K562 (cell line): ENCODE measurements at regions not wholly inside any gene's neighbourhood (a gene's known extent, or its start where the extent isn't known, plus 50 kb on each side); places are given as distances from the start of the nearest gene placed in this dataset.

Experiments
- BHLHE40 ChIP-seq: IDR thresholded peaks from 2 replicates; pipeline ENCODE4 v1.6.1; 2011; ENCODE audit warnings: low read length, improper control_type of control experiment
- C11orf30 ChIP-seq: fragments of 450-650 bp; IDR thresholded peaks from 2 replicates; pipeline ENCODE4 v1.6.1; 2016; ENCODE audit warnings: low read depth, mild to moderate bottlenecking
- DNMT1 ChIP-seq: fragments of 450-650 bp; IDR thresholded peaks from 2 replicates; pipeline ENCODE4 v1.6.1; 2016; ENCODE audit warnings: antibody characterized with exemption, mild to moderate bottlenecking
- EP400 ChIP-seq: fragments of 450-650 bp; IDR thresholded peaks from 2 replicates; pipeline ENCODE4 v1.6.1; 2017; ENCODE audit warnings: antibody characterized with exemption, mild to moderate bottlenecking, moderate library complexity
- ESRRA ChIP-seq: fragments of 450-650 bp; IDR thresholded peaks from 2 replicates; pipeline ENCODE4 v1.6.1; 2014; ENCODE audit warnings: low read depth, mild to moderate bottlenecking, moderate library complexity, borderline replicate concordance
- FOXJ3 ChIP-seq: sonication (generic); formaldehyde crosslinking; IDR thresholded peaks from 2 replicates; pipeline ENCODE4 v1.4.0; 2020; ENCODE audit warnings: mild to moderate bottlenecking, missing genetic modification reagents
- GABPB2 ChIP-seq: fragments of 250-450 bp; sonication (Bioruptor Pico); conservative IDR thresholded peaks from 2 replicates; pipeline ENCODE4 v1.5.1; 2021; ENCODE audit warnings: mild to moderate bottlenecking
- KLF10 ChIP-seq: fragments of 250-450 bp; sonication (Bioruptor Pico); IDR thresholded peaks from 2 replicates; pipeline ENCODE4 v1.6.1; 2021; ENCODE audit warnings: matching md5 sums
- NFIX ChIP-seq: fragments of 250-450 bp; sonication (Bioruptor Pico); IDR thresholded peaks from 2 replicates; pipeline ENCODE4 v1.4.0; 2020; ENCODE audit warnings: low read depth, mild to moderate bottlenecking, moderate library complexity
- PHB ChIP-seq: fragments of 250-450 bp; sonication (Bioruptor Pico); IDR thresholded peaks from 2 replicates; pipeline ENCODE4 v1.5.0; 2021
- PHF21A ChIP-seq: fragments of 450-650 bp; IDR thresholded peaks from 2 replicates; pipeline ENCODE4 v1.6.1; 2017; ENCODE audit warnings: low read depth, borderline replicate concordance
- RBFOX2 ChIP-seq: fragments of 200-400 bp; formaldehyde crosslinking; IDR thresholded peaks from 2 replicates; pipeline ENCODE4 v1.6.1; 2017; ENCODE audit warnings: low read depth, mild to moderate bottlenecking, low read length, moderate library complexity
- SIN3B ChIP-seq: fragments of 450-650 bp; IDR thresholded peaks from 2 replicates; pipeline ENCODE4 v1.6.1; 2017; ENCODE audit warnings: low read depth, mild to moderate bottlenecking, moderate library complexity
- SMARCC2 ChIP-seq: fragments of 450-650 bp; IDR thresholded peaks from 2 replicates; pipeline ENCODE4 v1.6.1; 2017; ENCODE audit warnings: antibody characterized with exemption, moderate library complexity, mild to moderate bottlenecking, low read depth
- TGIF2 ChIP-seq: sonication (generic); formaldehyde crosslinking; IDR thresholded peaks from 2 replicates; pipeline ENCODE4 v1.8.1; 2022; ENCODE audit warnings: mild to moderate bottlenecking, missing genetic modification reagents, moderate library complexity
- ZBTB7A ChIP-seq: IDR thresholded peaks from 2 replicates; pipeline ENCODE4 v1.6.1; 2011; ENCODE audit warnings: low read depth, mild to moderate bottlenecking, low read length, moderate library complexity, borderline replicate concordance; ENCODE audit not compliant: control insufficient read depth
- ZNF282 ChIP-seq: sonication (generic); formaldehyde crosslinking; IDR thresholded peaks from 2 replicates; pipeline ENCODE4 v1.8.1; 2023; ENCODE audit warnings: missing genetic modification reagents
- ZNF316 ChIP-seq: fragments of 450-650 bp; IDR thresholded peaks from 2 replicates; pipeline ENCODE4 v1.6.1; 2016
- TF ChIP-seq, protein P1 (sequence below), 3 experiments: fragments of 200-800 bp in 1 of 3; fragments of 250-450 bp in 1 of 3; fragments of 450-650 bp in 1 of 3; sonication (Bioruptor Pico) in 1 of 3; sonication (Bioruptor generic) in 1 of 3; formaldehyde crosslinking in 1 of 3; IDR thresholded peaks; 2 replicates each; pipeline versions ENCODE4 v1.6.1 to v1.8.0; 2016 to 2022; ENCODE audit warnings: mild to moderate bottlenecking in 2 of 3, missing genetic modification characterization in 2 of 3, missing compliant biosample characterization in 1 of 3, moderate library complexity in 1 of 3
- TF ChIP-seq, protein P2 (sequence below): fragments of 250-450 bp; sonication (Bioruptor Pico); IDR thresholded peaks from 2 replicates; pipeline ENCODE4 v1.4.0; 2020; ENCODE audit warnings: mild to moderate bottlenecking, moderate library complexity
- TF ChIP-seq, protein P3 (sequence below): IDR thresholded peaks from 2 replicates; pipeline ENCODE4 v1.6.1; 2011; ENCODE audit warnings: borderline replicate concordance, low read depth, mild to moderate bottlenecking, moderate library complexity, low read length; ENCODE audit not compliant: insufficient read depth, poor library complexity, severe bottlenecking

DNA sequence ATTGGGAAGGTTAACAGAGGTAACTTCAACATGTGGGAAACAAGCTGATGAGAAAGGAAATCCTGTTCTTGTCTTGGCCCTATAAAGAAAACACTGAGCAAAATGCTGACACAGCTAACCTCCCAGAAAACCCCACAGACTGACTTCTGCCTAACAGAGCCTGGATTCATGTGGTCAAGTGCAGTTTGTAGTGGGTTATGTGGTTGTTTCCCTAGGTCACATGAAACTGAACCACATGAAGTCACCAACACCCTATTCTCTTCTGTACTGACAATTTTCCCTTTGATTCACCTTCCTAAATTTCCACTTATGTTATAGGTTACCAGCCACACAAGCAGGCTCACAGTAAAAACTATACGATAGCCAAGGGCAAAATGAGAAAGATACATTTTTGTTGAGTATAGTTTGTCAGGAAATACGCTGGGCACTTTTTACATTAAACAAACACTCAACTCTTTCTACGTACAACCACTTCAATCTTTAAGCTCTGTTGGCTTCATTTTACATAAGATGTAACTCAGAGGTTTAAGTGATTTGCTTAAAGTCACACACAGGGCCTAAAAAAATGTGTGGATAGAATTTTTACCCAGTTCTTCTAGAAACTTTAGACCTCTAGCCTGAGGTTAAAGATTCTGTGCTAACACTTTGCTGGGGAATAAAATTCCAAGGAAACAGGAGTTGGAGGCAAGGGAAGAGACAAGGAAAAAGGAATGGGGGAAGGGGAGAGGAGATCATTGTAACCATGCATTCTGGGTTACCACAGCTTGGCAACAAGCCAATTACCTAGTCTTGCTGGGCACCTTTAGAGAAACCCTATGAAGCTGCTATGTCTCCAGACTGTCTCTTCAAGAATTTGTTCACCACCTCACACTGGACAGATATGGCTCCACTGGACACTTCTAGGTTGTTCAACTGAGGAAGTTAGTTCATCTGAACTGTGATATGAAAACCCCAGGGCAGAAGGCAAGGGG lies 601.6 kb upstream of the USP24 start (continued):
- TF ChIP-seq SIN3B (no peak), PHB (CRISPR knock-in tag) (no peak), TGIF2 (CRISPR knock-in tag) (no peak), EP400 (no peak), ESRRA (no peak), DNMT1 (no peak), ZNF316 (0 out of 2 replicates have a peak, but pooled peaks have one; percentile 26), RBFOX2 (no peak), BHLHE40 (no peak), ZNF282 (CRISPR knock-in tag) (no peak), FOXJ3 (CRISPR knock-in tag) (no peak), SMARCC2 (no peak), PHF21A (no peak), NFIX (CRISPR knock-in tag) (peak; percentile 51), KLF10 (CRISPR knock-in tag) (no peak), C11orf30 (0 out of 2 replicates have a peak, but pooled peaks have one; percentile 9), ZBTB7A (no peak), GABPB2 (CRISPR knock-in tag) (no peak)
- TF ChIP-seq, protein P1, sequence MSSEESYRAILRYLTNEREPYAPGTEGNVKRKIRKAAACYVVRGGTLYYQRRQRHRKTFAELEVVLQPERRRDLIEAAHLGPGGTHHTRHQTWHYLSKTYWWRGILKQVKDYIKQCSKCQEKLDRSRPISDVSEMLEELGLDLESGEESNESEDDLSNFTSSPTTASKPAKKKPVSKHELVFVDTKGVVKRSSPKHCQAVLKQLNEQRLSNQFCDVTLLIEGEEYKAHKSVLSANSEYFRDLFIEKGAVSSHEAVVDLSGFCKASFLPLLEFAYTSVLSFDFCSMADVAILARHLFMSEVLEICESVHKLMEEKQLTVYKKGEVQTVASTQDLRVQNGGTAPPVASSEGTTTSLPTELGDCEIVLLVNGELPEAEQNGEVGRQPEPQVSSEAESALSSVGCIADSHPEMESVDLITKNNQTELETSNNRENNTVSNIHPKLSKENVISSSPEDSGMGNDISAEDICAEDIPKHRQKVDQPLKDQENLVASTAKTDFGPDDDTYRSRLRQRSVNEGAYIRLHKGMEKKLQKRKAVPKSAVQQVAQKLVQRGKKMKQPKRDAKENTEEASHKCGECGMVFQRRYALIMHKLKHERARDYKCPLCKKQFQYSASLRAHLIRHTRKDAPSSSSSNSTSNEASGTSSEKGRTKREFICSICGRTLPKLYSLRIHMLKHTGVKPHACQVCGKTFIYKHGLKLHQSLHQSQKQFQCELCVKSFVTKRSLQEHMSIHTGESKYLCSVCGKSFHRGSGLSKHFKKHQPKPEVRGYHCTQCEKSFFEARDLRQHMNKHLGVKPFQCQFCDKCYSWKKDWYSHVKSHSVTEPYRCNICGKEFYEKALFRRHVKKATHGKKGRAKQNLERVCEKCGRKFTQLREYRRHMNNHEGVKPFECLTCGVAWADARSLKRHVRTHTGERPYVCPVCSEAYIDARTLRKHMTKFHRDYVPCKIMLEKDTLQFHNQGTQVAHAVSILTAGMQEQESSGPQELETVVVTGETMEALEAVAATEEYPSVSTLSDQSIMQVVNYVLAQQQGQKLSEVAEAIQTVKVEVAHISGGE (CRISPR knock-in tag; IDR thresholded peaks at IDR 0.05), result no peak
- TF ChIP-seq, protein P2, sequence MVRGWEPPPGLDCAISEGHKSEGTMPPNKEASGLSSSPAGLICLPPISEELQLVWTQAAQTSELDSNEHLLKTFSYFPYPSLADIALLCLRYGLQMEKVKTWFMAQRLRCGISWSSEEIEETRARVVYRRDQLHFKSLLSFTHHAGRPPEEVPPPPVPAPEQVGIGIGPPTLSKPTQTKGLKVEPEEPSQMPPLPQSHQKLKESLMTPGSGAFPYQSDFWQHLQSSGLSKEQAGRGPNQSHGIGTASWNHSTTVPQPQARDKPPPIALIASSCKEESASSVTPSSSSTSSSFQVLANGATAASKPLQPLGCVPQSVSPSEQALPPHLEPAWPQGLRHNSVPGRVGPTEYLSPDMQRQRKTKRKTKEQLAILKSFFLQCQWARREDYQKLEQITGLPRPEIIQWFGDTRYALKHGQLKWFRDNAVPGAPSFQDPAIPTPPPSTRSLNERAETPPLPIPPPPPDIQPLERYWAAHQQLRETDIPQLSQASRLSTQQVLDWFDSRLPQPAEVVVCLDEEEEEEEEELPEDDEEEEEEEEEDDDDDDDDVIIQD (CRISPR knock-in tag), result no peak
- TF ChIP-seq, protein P3, sequence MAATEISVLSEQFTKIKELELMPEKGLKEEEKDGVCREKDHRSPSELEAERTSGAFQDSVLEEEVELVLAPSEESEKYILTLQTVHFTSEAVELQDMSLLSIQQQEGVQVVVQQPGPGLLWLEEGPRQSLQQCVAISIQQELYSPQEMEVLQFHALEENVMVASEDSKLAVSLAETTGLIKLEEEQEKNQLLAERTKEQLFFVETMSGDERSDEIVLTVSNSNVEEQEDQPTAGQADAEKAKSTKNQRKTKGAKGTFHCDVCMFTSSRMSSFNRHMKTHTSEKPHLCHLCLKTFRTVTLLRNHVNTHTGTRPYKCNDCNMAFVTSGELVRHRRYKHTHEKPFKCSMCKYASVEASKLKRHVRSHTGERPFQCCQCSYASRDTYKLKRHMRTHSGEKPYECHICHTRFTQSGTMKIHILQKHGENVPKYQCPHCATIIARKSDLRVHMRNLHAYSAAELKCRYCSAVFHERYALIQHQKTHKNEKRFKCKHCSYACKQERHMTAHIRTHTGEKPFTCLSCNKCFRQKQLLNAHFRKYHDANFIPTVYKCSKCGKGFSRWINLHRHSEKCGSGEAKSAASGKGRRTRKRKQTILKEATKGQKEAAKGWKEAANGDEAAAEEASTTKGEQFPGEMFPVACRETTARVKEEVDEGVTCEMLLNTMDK, result no peak
